T47D (cell line): ENCODE measurements at regions not wholly inside any gene's neighbourhood (a gene's known extent, or its start where the extent isn't known, plus 50 kb on each side); places are given as distances from the start of the nearest gene placed in this dataset.

Experiments used
- DNase-seq, 2 experiments: peaks; one replicate each; pipeline versions ENCODE4 v3.0.0 to v3.0.0-alpha.2; 2011 to 2012; ENCODE audit warnings: low read depth in 1 of 2, low spot score in 1 of 2
- JUND ChIP-seq: IDR thresholded peaks from 2 replicates; pipeline ENCODE4 v1.6.1; 2012; ENCODE audit warnings: low read depth
- in situ Hi-C: cut with HindIII; loops from 2 replicates; pipeline ENCODE4 v1.10.0; 2016; ENCODE audit warnings: low sequenced_read_pairs, low pct_unique_long_range_greater_than_20kb

DNA sequence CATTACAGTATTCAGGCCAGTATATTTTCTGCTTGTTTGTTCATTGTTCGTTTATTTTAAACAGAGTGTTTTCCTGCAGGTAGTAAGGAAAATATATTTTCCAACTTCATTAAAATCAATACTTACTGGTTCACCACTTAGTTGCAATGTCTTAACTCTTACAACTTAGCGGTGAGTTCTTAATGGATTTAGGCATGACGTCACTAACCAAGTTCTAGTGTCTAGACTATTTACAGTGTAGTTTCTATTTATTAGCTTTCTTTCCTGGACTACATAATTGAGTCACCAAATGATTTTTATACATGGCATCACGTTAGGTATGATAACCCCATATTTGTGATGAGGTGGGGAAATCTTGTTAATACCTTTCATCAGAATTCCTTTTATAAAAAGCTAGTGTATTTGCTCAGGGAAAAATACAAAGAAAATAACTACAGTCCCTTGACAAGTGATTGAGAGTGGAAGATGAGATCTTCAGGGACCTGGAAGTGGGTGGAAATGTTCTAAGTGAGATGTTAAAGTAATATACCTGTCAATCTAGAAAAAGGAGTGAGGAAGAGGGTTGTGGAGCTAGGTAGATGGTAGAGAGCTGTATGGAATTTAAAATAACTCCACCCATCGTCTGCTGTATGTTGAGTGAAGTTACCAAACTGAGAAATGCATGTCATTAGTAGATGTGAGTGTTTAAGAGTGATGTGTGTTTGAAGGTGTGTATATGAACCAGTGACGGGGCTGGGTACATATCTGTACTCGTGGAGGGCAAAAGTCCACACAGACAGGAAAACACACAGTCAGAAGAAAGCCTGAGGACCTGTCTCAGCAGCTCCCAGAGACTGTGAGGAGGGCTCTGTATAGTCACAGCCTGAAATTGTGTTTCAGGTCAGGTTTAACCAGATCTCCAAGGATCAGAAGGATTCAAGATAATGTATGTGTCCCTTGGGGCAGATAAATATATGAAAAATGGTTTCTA, 197.6 kb upstream of the ADAMTS5 start:
- in situ Hi-C loops, result no loop called here
- TF ChIP-seq JUND, result no peak
- DNase-seq, result no peak

DNA sequence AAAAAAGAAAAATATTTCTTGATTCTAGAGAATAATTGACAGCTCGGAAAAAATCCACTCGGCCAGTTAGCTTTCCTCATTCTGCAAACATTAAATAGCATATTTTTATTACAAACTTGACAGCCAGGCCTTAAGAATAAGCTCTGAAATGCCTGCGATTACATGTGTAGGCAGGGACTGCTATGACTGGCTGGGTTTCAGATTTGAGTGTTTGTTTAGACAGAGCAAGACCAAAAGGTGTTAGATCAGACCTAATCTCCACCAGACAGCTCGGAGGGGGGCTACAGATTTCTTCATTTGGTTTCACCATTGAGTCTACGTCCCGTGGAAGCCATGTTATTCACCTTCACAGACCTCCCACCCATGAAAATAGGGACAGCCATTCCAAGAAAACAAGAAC, 192.1 kb upstream of the ADAMTS5 start:
- DNase-seq, result no peak

DNA sequence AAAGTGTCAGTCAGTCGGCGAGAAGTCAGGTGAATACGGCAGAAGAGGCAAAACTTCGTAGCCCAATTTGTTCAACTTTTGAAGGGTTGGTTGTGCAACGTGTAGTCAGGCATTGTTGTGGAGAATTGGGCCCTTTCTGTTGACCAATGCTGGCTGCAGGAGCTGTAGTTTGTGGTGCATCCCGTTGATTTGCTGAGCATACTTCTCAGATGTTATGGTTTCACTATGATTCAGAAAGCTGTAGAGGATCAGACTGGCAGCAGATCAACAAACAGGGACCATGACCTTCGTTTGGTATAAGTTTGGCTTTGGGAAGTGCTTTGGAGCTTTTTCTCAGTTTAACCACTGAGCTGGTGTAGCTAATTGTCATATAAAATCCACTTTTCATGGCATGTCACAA, 190.2 kb upstream of the ADAMTS5 start:
- no peak for DNase-seq
- in situ Hi-C loops, result no loop called here
- no peak for TF ChIP-seq JUND

More for the DNA sequence above, 192.1 kb upstream of the ADAMTS5 start:
- in situ Hi-C loops, result no loop called here
- TF ChIP-seq JUND, result no peak

DNA sequence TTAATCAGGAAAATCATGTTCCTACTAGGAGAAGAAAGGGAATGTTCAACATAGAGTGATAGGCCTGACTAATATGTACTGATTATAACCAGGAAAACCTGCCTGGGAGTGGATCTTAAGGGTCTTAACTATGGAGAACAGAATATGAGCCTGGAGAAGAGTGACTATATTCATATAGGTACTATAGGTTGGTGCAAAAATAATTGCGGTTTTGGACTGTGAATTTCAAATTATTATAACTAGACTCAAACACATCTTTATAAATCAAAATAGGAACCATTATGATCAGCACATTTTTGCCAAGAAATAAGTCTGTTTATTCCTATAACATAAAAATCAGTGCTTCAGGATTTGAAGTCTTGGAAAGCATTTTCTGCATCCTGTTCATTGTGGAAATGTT, 189.8 kb upstream of the ADAMTS5 start:
- TF ChIP-seq JUND, result no peak
- no peak for DNase-seq
- in situ Hi-C loops, result no loop called here

- no peak for DNase-seq
- in situ Hi-C loops, result no loop called here
- TF ChIP-seq JUND, result no peak
These were observed 188.2 kb upstream of the ADAMTS5 start for GRCh38 chr21:27155130-27155500.

DNA sequence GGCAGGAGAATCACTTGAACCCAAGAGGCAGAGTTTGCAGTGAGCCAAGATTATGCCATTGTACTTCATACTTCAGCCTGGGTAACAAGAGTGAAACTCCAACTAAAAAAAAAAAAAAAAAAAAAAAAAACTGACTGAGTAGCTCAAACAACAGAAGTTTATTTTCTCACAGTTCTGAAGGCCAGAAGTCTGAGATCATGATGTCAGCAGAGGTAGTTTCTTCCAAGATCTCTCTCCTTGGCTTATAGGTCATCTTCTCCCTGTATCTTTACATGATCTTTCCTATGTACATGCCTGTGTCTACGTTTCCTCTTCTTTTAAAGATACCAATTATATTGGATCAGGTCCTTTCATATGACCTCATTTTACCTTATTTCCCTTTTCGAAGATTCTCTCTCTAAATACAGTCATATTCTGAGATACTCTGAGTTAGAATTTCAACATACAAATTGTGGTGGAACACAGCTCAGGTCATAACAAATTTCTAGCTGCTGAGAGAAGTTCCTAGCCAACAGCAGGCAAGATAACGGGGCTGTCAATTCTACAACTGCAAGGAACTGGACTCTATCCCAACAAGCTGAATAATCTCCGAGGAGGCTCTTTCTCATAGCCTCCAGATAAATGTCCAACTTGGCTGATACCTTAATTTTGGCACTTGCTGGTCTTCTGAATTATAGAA, 187.7 kb upstream of the ADAMTS5 start:
- in situ Hi-C loops, result no loop called here

DNA sequence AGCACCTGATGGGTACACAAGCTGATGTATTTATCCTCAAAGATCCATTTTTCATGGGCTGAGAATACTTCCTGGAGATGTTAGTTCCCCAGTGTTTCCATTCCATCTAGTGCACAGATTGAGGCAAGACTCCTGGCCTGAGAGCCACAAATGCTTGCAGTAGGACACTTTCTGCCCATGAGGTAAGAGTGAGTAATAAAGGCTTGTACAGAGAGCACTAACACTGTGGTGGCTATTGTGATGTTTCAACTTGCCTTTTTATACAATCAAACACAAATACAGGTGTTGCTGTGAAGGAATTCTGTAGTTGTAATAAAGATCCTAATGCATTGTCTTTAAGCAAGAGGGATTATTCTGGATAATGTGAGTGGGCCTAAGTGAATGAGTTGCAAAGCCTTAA, 186.1 kb upstream of the ADAMTS5 start:
- in situ Hi-C loops, result no loop called here
- no peak for DNase-seq
- no peak for TF ChIP-seq JUND

More for the DNA sequence above, 187.7 kb upstream of the ADAMTS5 start:
- no peak for TF ChIP-seq JUND
- DNase-seq, result no peak

DNA sequence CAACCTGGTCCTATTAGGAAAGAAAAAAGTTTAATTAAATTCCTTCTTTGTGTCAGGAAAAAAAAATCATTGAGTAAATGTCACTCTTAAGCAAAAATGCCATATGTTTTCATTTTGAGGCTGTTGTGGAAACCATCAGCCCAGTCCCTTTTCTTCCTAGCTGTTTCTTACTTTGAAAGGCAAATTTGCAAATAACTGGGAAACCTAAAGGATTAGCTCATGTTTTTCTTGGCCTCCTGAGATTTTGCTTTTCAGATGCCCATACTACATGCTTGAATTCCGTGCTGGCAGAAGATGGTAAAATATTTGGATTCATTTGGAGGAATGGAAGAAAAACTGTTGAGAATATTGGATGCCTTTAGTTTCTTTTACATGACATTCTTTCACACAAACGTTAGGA, 182.1 kb upstream of the ADAMTS5 start:
- TF ChIP-seq JUND, result no peak
- no peak for DNase-seq
- in situ Hi-C loops, result no loop called here

DNA sequence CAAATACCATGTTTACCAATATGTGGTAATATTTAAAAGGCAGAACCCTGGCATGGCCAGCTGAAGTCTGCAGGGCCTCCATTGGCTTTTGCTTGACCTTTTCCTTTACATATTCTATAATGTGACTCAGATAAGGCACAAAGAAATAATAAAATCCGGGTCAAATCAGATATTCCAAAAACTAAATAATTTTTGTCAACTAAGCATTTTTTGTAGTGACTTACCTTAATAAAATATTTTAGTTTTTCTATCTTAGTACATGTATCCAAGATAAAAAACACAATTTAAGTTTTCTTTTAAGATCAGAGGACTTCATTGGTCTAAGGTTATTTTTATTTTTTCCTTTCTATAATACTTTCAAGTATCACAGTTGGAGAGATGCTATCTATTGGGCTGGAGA, 179.4 kb upstream of the ADAMTS5 start:
- in situ Hi-C loops, result no loop called here
- no peak for DNase-seq
- TF ChIP-seq JUND, result no peak

DNA sequence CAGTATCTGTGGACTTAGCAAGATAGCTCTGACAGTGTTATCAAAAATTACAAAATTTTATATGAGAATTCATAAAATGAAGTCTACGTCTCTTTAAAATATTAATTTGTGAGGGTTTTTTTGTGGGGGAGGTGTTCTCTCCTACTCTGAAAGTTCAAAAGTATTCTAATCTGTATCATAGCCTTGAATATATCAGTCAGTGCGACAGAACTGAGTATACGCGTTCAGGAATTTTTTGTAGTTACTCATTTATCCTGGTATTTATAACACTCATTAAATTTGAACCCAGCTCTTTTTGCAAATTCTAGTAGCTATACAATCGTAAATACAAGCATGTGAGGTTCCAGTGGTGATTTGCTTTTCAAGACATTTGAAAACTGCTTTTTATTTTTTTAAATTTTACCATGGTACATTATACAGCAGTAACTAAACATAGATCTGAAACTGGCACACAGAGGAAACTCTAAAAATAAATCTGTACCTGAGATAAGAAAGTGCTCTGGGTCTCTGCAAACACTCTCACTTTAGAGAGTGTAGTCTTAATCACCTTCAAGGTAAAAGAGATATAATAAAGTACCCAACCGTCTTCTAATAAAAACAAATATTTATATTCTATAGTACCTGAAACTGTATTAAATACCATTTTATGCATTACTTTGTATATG, 178.4 kb upstream of the ADAMTS5 start:
- no peak for TF ChIP-seq JUND
- no peak for DNase-seq
- in situ Hi-C loops, result no loop called here

- in situ Hi-C loops, result no loop called here
- DNase-seq, result no peak
- TF ChIP-seq JUND, result no peak
These were observed 176.6 kb upstream of the ADAMTS5 start for GRCh38 chr21:27143476-27143875.

- no peak for DNase-seq
- in situ Hi-C loops, result no loop called here
- TF ChIP-seq JUND, result no peak
These were observed 172.6 kb upstream of the ADAMTS5 start for GRCh38 chr21:27139526-27139925.

DNA sequence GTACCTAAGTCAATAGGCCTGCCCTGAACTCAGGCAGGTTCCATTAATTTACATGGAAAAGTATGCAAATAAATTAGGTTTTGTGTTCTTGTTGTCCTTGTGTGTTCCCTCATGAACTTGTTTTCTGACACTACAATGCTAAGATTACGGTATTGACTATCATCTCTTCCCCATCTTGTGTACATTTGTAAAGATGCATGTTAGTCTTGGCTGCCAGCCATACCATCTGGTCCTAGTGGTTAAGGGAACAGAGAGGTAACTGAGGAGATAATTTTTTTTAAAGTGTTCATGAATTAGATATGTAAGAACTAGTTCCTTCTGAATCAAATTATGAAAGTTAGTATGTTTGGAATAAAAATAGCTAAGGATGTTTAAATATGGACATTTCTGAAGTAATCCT, 167.6 kb upstream of the ADAMTS5 start:
- in situ Hi-C loops, result no loop called here
- no peak for TF ChIP-seq JUND
- peak in 1 of 2 experiments; percentile 35 for DNase-seq
